Mammary epithelial cell (primary cell): ENCODE measurements at regions not wholly inside any gene's neighbourhood (a gene's known extent, or its start where the extent isn't known, plus 50 kb on each side); places are given as distances from the start of the nearest gene placed in this dataset.

Experiments
- EZH2 ChIP-seq: IDR thresholded peaks from 2 replicates; pipeline ENCODE4 v1.6.1; 2012; ENCODE audit warnings: low read length, inconsistent platforms, borderline replicate concordance
- TF ChIP-seq, protein P1 (sequence below), 2 donors: IDR thresholded peaks in 1 of 2; conservative IDR thresholded peaks in 1 of 2; 2 replicates each; pipeline ENCODE4 v1.5.1; 2011 to 2012; ENCODE audit warnings: inconsistent platforms in 2 of 2, low read length in 2 of 2, mild to moderate bottlenecking in 2 of 2, control low read depth in 1 of 2, low read depth in 1 of 2; ENCODE audit not compliant: insufficient read depth in 1 of 2; ENCODE audit errors: extremely low read depth in 1 of 2

DNA sequence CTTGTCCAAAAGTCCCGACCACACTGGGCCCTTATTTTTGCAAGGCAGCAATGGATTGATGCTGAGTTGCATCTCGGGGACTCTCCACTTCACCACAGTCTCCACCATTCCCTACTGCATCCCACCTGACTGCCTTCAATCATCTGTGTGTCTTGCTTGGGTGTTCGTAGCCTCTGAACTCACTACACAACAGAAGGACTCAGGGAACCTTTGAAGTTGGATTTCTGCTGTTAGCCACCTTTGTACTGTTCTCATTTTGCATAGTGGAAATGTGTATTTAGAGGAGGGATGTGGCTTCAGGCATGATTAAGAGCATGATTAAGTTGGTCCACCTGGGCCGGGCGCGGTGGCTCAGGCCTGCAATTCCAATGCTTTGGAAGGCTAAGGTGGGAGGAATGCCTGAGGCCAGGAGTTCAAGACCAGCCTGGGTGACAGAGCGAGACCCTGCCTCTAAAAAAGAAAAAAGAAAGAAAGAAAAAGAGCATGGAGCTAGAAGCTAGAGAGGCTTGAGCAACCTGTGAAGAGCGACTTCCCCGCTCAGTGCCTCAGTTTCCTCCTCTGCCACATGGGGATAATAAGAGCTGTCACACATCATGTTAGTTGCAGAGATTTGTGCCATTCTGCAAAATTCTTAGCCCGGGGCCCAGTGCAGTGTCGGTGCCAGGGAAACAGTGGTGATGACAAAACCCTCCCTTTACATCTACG is 121.3 kb upstream of the PTPN1 start:
- TF ChIP-seq, protein P1, sequence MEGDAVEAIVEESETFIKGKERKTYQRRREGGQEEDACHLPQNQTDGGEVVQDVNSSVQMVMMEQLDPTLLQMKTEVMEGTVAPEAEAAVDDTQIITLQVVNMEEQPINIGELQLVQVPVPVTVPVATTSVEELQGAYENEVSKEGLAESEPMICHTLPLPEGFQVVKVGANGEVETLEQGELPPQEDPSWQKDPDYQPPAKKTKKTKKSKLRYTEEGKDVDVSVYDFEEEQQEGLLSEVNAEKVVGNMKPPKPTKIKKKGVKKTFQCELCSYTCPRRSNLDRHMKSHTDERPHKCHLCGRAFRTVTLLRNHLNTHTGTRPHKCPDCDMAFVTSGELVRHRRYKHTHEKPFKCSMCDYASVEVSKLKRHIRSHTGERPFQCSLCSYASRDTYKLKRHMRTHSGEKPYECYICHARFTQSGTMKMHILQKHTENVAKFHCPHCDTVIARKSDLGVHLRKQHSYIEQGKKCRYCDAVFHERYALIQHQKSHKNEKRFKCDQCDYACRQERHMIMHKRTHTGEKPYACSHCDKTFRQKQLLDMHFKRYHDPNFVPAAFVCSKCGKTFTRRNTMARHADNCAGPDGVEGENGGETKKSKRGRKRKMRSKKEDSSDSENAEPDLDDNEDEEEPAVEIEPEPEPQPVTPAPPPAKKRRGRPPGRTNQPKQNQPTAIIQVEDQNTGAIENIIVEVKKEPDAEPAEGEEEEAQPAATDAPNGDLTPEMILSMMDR (conservative IDR thresholded peaks at IDR 0.05 in 1 of 2, IDR thresholded peaks at IDR 0.05 in 1 of 2; ENCODE audit: extremely low read depth in 1 of 2, insufficient read depth in 1 of 2, low read depth in 1 of 2, low read length in 2 of 2): no peak
- no peak for TF ChIP-seq EZH2
